HCT116 (cell line): ENCODE measurements at regions not wholly inside any gene's neighbourhood (a gene's known extent, or its start where the extent isn't known, plus 50 kb on each side); places are given as distances from the start of the nearest gene placed in this dataset.

Source experiments
- ATAC-seq: fragments of 200-7000 bp; cut with Tn5 transposase; 2 replicates; pipeline ENCODE4 v1.9.1; 2020; ENCODE audit warnings: mild to moderate bottlenecking, moderate library complexity
- BruUV-seq: library from RNA; stranded (reverse); fragments of 400-500 nt; replicated peaks from 2 replicates; lab custom pipeline; 2021; lab: Mats Ljungman, UMichigan
- CTCF ChIA-PET: fragments of 300-600 bp; sonication (Branson Sonifier 250); formaldehyde crosslinking; loops from one replicate; lab custom pipeline; 2021; ENCODE audit warnings: antibody characterized with exemption; lab: Charles Lee
- POLR2A ChIA-PET: fragments of 300-600, 350-600 bp; sonication (Branson Sonifier 250); formaldehyde crosslinking; loops from one replicate; lab custom pipeline; 2021; ENCODE audit warnings: antibody characterized with exemption; lab: Charles Lee
- RAD21 ChIA-PET, 2 experiments: fragments of 300-600 bp; sonication (Branson Sonifier 250); formaldehyde crosslinking; loops; one replicate each; lab custom pipeline; 2023; ENCODE audit warnings: low total read pairs in 2 of 2; ENCODE audit not compliant: uncharacterized antibody in 2 of 2, unreplicated experiment in 2 of 2, low non-redundant PET in 1 of 2; lab: Charles Lee
- DNase-seq: peaks from one replicate; pipeline ENCODE4 v3.0.0-alpha.2; 2010; ENCODE audit warnings: low read depth, low spot score
- H2AFZ ChIP-seq: fragments of 200-600 bp; shearing (Covaris generic), sonication (generic); 2 replicates; pipeline ENCODE4 v1.6.1; 2017; ENCODE audit warnings: low read depth, mixed run types, mixed read lengths, antibody characterized with exemption, low read length; ENCODE audit not compliant: poor library complexity, severe bottlenecking
- H3K27ac ChIP-seq: 2 replicates; pipeline ENCODE4 v1.5.1; 2012; ENCODE audit warnings: low read depth, low read length
- H3K27me3 ChIP-seq: fragments of 200-600 bp; sonication (generic); 2 replicates; pipeline ENCODE4 v1.6.1; 2016; ENCODE audit warnings: mixed run types, low read length, mixed read lengths; ENCODE audit not compliant: insufficient read depth
- H3K36me3 ChIP-seq, 2 experiments: fragments of 200-500 bp in 1 of 2; fragments of 200-600 bp in 1 of 2; sonication (Bioruptor generic) in 1 of 2; sonication (generic) in 1 of 2; 2 replicates each; pipeline versions ENCODE4 v1.5.1 to v1.6.1; 2014 to 2016; ENCODE audit warnings: low read length in 2 of 2, inconsistent platforms in 1 of 2, mixed read lengths in 1 of 2, mixed run types in 1 of 2; ENCODE audit not compliant: insufficient read depth in 2 of 2, control insufficient read depth in 1 of 2
- H3K4me1 ChIP-seq, 2 experiments: fragments of 200-600 bp in 1 of 2; sonication (generic) in 1 of 2; 2 replicates each; pipeline versions ENCODE4 v1.5.1 to v1.6.1; 2012 to 2017; ENCODE audit warnings: low read length in 2 of 2, inconsistent platforms in 1 of 2, mild to moderate bottlenecking in 1 of 2, mixed read lengths in 1 of 2, mixed run types in 1 of 2, moderate library complexity in 1 of 2; ENCODE audit not compliant: insufficient read depth in 2 of 2, control insufficient read depth in 1 of 2
- H3K4me2 ChIP-seq: fragments of 200-600 bp; sonication (generic); 2 replicates; pipeline ENCODE4 v1.6.1; 2017; ENCODE audit warnings: mixed run types, low read length, mixed read lengths
- H3K4me3 ChIP-seq, 2 experiments: fragments of 200-600 bp in 1 of 2; sonication (generic) in 1 of 2; replicated peaks in 1 of 2; 2 replicates each; pipeline ENCODE4 v1.5.1; 2011 to 2016; ENCODE audit warnings: low read length in 2 of 2, control low read depth in 1 of 2, low read depth in 1 of 2, mild to moderate bottlenecking in 1 of 2, mixed read lengths in 1 of 2, mixed run types in 1 of 2
- H3K79me2 ChIP-seq: fragments of 200-600 bp; sonication (generic); 2 replicates; pipeline ENCODE4 v1.6.1; 2017; ENCODE audit warnings: mild to moderate bottlenecking, mixed run types, low read length, moderate library complexity, mixed read lengths; ENCODE audit not compliant: insufficient read depth
- H3K9ac ChIP-seq: fragments of 200-600 bp; sonication (generic); 2 replicates; pipeline ENCODE4 v1.6.1; 2016; ENCODE audit warnings: low read length, mixed read lengths
- H3K9me2 ChIP-seq: fragments of 200-600 bp; sonication (generic), shearing (Covaris generic); 2 replicates; pipeline ENCODE4 v1.6.1; 2017; ENCODE audit warnings: mixed run types, mild to moderate bottlenecking, moderate library complexity; ENCODE audit not compliant: insufficient read depth
- H3K9me3 ChIP-seq, 2 experiments: fragments of 200-500 bp in 1 of 2; fragments of 200-600 bp in 1 of 2; sonication (Bioruptor generic) in 1 of 2; sonication (generic) in 1 of 2; 2 replicates each; pipeline ENCODE4 v1.6.1; 2014 to 2017; ENCODE audit warnings: low read length in 2 of 2, mixed read lengths in 2 of 2, inconsistent platforms in 1 of 2, low read depth in 1 of 2, mild to moderate bottlenecking in 1 of 2, mixed run types in 1 of 2, moderate library complexity in 1 of 2; ENCODE audit not compliant: control insufficient read depth in 1 of 2, insufficient read depth in 1 of 2
- H4K20me1 ChIP-seq: fragments of 200-600 bp; sonication (generic), shearing (Covaris generic); 2 replicates; pipeline ENCODE4 v1.6.1; 2017; ENCODE audit warnings: mixed run types, mild to moderate bottlenecking, moderate library complexity; ENCODE audit not compliant: insufficient read depth
- ATF3 ChIP-seq: IDR thresholded peaks from 2 replicates; pipeline ENCODE4 v1.6.1; 2012
- CBX3 ChIP-seq: IDR thresholded peaks from 2 replicates; pipeline ENCODE4 v1.6.1; 2012; ENCODE audit warnings: low read depth
- CEBPB ChIP-seq: IDR thresholded peaks from 2 replicates; pipeline ENCODE4 v1.6.1; 2012; ENCODE audit warnings: low read depth
- CTCF ChIP-seq, 3 experiments: fragments of 200-600 bp in 1 of 3; sonication (generic) in 1 of 3; IDR thresholded peaks in 2 of 3; conservative IDR thresholded peaks in 1 of 3; 2 replicates each; pipeline ENCODE4 v1.5.1; 2012 to 2017; ENCODE audit warnings: low read depth in 2 of 3, low read length in 2 of 3, antibody characterized with exemption in 1 of 3, borderline replicate concordance in 1 of 3, control low read depth in 1 of 3, mild to moderate bottlenecking in 1 of 3, mixed read lengths in 1 of 3, mixed run types in 1 of 3, moderate library complexity in 1 of 3; ENCODE audit not compliant: insufficient read depth in 1 of 3
- EGR1 ChIP-seq: IDR thresholded peaks from 2 replicates; pipeline ENCODE4 v1.6.1; 2012; ENCODE audit warnings: low read depth
- ELF1 ChIP-seq: IDR thresholded peaks from 2 replicates; pipeline ENCODE4 v1.6.1; 2012; ENCODE audit warnings: low read depth, borderline replicate concordance
- EZH2 ChIP-seq: fragments of 200-600 bp; sonication (generic); IDR thresholded peaks from 2 replicates; pipeline ENCODE4 v1.6.1; 2017; ENCODE audit warnings: antibody characterized with exemption, mixed run types
- FOSL1 ChIP-seq: IDR thresholded peaks from 2 replicates; pipeline ENCODE4 v1.6.1; 2012; ENCODE audit warnings: low read depth
- JUND ChIP-seq: IDR thresholded peaks from 2 replicates; pipeline ENCODE4 v1.6.1; 2012
- MAX ChIP-seq: IDR thresholded peaks from 2 replicates; pipeline ENCODE4 v1.6.1; 2012
- RAD21 ChIP-seq: IDR thresholded peaks from 2 replicates; pipeline ENCODE4 v1.6.1; 2012; ENCODE audit warnings: low read depth, mild to moderate bottlenecking
- REST ChIP-seq: IDR thresholded peaks from 2 replicates; pipeline ENCODE4 v1.6.1; 2012; ENCODE audit warnings: low read depth
- SIN3A ChIP-seq: IDR thresholded peaks from 2 replicates; pipeline ENCODE4 v1.6.1; 2012; ENCODE audit warnings: low read depth
- SP1 ChIP-seq: IDR thresholded peaks from 2 replicates; pipeline ENCODE4 v1.6.1; 2012; ENCODE audit warnings: low read depth
- SRF ChIP-seq: IDR thresholded peaks from 2 replicates; pipeline ENCODE4 v1.6.1; 2012; ENCODE audit warnings: low read depth
- TCF7L2 ChIP-seq: IDR thresholded peaks from 2 replicates; pipeline ENCODE4 v1.7.0; 2011; ENCODE audit warnings: borderline replicate concordance, inconsistent platforms; ENCODE audit not compliant: insufficient read depth, insufficient read length; ENCODE audit errors: extremely low read depth
- YY1 ChIP-seq: IDR thresholded peaks from 2 replicates; pipeline ENCODE4 v1.6.1; 2011; ENCODE audit warnings: low read length, low read depth, moderate library complexity, mild to moderate bottlenecking; ENCODE audit not compliant: insufficient replicate concordance; ENCODE audit errors: extremely low read depth
- ZBTB33 ChIP-seq: IDR thresholded peaks from 2 replicates; pipeline ENCODE4 v1.6.1; 2011; ENCODE audit warnings: mild to moderate bottlenecking, low read length, moderate library complexity; ENCODE audit not compliant: insufficient replicate concordance; ENCODE audit errors: extremely low read depth
- ZFX ChIP-seq: fragments of 450-650 bp; IDR thresholded peaks from 2 replicates; pipeline ENCODE4 v1.6.1; 2017
- ZNF274 ChIP-seq: fragments of 200-500 bp; sonication (Bioruptor generic); IDR thresholded peaks from 2 replicates; pipeline ENCODE4 v1.6.1; 2014; ENCODE audit warnings: mild to moderate bottlenecking, low read depth, low read length, inconsistent platforms
- intact Hi-C: fragments of 100-400 bp; cut with micrococcal nuclease; formaldehyde crosslinking; loops from 2 replicates; pipeline ENCODE4 v1.10.0; 2022

- intact Hi-C loops: no loop called here
- Histone ChIP-seq H3K27ac (no peak overlapping the region), H3K36me3 (no peaks in the 10 kb centered on the region), H3K9me3 (peaks cover 18 to 37% of the 10 kb centered on the region in 2 experiments; a peak in 3 of 4 replicates), H3K27me3 (no peaks in the 10 kb centered on the region), H3K4me1 (no peaks in the 10 kb centered on the region), H3K9me2 (no peaks in the 10 kb centered on the region), H3K4me2 (no peak overlapping the region), H3K79me2 (no peaks in the 10 kb centered on the region), H3K4me3 (no peak overlapping the region), H2AFZ (no peak overlapping the region), H4K20me1 (no peaks in the 10 kb centered on the region), H3K9ac (no peak overlapping the region)
- ChIA-PET RAD21 (no interaction called here), POLR2A (no interaction called here), CTCF (no interaction called here)
- no TSS peak for BruUV-seq
- no peak for TF ChIP-seq TCF7L2
- no peak for TF ChIP-seq YY1
- no peak for TF ChIP-seq SIN3A
- no peak for TF ChIP-seq ZFX
- TF ChIP-seq EZH2: no peak
- no peak for TF ChIP-seq SP1
- TF ChIP-seq EGR1: no peak
- TF ChIP-seq FOSL1: no peak
- no peak for TF ChIP-seq ZNF274
- TF ChIP-seq RAD21: no peak
- no peak for TF ChIP-seq REST
- TF ChIP-seq CBX3: no peak
- TF ChIP-seq CEBPB: no peak
- TF ChIP-seq ATF3: no peak
- TF ChIP-seq SRF: no peak
- no peak for TF ChIP-seq ELF1
- TF ChIP-seq ZBTB33: no peak
- no peak for TF ChIP-seq CTCF (IDR thresholded peaks at IDR 0.05 in 2 of 3, conservative IDR thresholded peaks at IDR 0.05 in 1 of 3; ENCODE audit: borderline replicate concordance in 1 of 3, insufficient read depth in 1 of 3, low read depth in 2 of 3, low read length in 2 of 3)
- TF ChIP-seq MAX: no peak
- TF ChIP-seq JUND: no peak
- ATAC-seq (no peak), DNase-seq (no peak)
Measured at GRCh38 chr21:27639286-27639685, 672.4 kb upstream of the ADAMTS5 start.
